Adrenal gland (tissue), 9 donors: ENCODE measurements at regions not wholly inside any gene's neighbourhood (a gene's known extent, or its start where the extent isn't known, plus 50 kb on each side); places are given as distances from the start of the nearest gene placed in this dataset.

Experiments used
- DNase-seq, 7 donors: peaks; one replicate each; pipeline ENCODE4 v3.0.0-alpha.2; 2019 to 2020
- H3K27ac ChIP-seq, 5 donors: fragments of 200-600 bp; sonication (generic) in 4 of 5; 1 replicate in 3 of 5; 2 replicates in 2 of 5; pipeline versions ENCODE4 v1.5.1 to v1.8.0; 2016 to 2020; ENCODE audit warnings: mild to moderate bottlenecking in 1 of 5
- H3K27me3 ChIP-seq: fragments of 200-600 bp; 2 replicates; pipeline ENCODE4 v1.8.0; 2021
- H3K36me3 ChIP-seq, 2 donors: fragments of 200-600 bp; replicated peaks in 1 of 2; 1 replicate in 1 of 2; 2 replicates in 1 of 2; pipeline versions ENCODE4 v1.5.1 to v1.8.0; 2018 to 2022
- H3K4me1 ChIP-seq, 2 donors: fragments of 200-600 bp; replicated peaks in 1 of 2; 1 replicate in 1 of 2; 2 replicates in 1 of 2; pipeline versions ENCODE4 v1.5.1 to v1.8.0; 2018 to 2021
- H3K4me3 ChIP-seq, 4 donors: fragments of 200-600 bp; sonication (generic) in 3 of 4; one replicate each; pipeline ENCODE4 v1.5.1; 2016 to 2018
- H3K9me3 ChIP-seq, 3 donors: fragments of 200-600 bp; sonication (generic) in 1 of 3; replicated peaks in 1 of 3; 1 replicate in 2 of 3; 2 replicates in 1 of 3; pipeline versions ENCODE4 v1.5.1 to v1.8.0; 2016 to 2021
- CTCF ChIP-seq, 6 experiments: fragments of 450-650 bp in 4 of 6; fragments of 200-600 bp in 2 of 6; sonication (generic) in 1 of 6; IDR thresholded peaks; 1 replicate in 5 of 6; 2 replicates in 1 of 6; pipeline versions ENCODE4 v1.5.1 to v1.8.0; 2016 to 2021; ENCODE audit warnings: antibody characterized with exemption in 6 of 6, mild to moderate bottlenecking in 2 of 6, moderate library complexity in 1 of 6
- POLR2A ChIP-seq, 2 donors: fragments of 450-650 bp; IDR thresholded peaks; one replicate each; pipeline ENCODE4 v1.6.1; 2017; ENCODE audit warnings: antibody characterized with exemption in 2 of 2, mild to moderate bottlenecking in 2 of 2, moderate library complexity in 1 of 2
- WGBS, 4 donors: extraction: QIAGEN DNeasy Blood & Tissue Kit in 2 of 4; methylation state at CpG; one replicate each; pipeline versions ENCODE4 v1.1.5 to v1.1.7; 2013 to 2017; 5-methylcytosine and 5-hydroxymethylcytosine counted together
- intact Hi-C, 2 donors: fragments of 100-400 bp; cut with DNase I; formaldehyde crosslinking; loops; one replicate each; pipeline versions ENCODE4 v1.14.1 to v1.15.0; 2022 to 2023
- donor health status: healthy with polysubstance abuse.
- donor health status: Bipolar disorder and iron deficiency.
- donor health status: DM: yes; HTN: yes; CAD: no.
- donor health status: DM: no; HTN: no; CAD: no.
- donor health status: DM: no; HTN: no; CAD: no.

DNA sequence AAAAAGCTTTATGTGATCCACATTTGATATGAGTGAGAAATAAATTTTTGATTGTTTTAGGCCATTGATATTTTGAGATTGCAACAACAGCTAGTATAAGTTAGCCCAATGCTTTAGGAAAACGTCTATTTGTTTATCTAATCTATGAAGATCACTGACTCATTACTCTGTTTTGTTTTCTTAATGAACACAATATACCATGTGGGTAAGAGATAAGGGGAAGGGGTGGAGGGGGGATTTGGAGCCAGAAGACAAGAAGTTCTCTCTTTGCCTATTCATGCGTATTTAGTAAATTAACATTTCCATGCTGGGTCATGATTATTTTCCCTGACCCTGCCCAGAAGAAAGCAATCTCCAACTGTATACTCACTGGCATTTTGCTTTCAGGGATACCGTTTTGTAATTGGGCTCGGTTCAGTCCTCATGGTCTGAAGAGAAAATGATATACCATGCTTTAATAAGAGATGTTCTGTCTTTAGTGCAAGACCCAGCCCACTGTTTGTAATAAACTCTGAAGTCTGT is 359.5 kb upstream of the NPSR1 start:
- TF ChIP-seq POLR2A (IDR thresholded peaks at IDR 0.05) (no peak), CTCF (IDR thresholded peaks at IDR 0.05) (no peak)
- 53 to 60% (median 56%) methylated on average over 4 of the region's 4 CpGs for WGBS, 4 donors
- H3K27ac ChIP-seq: no peak overlapping the region
- no peak for DNase-seq
- no peaks in the 10 kb centered on the region for H3K36me3 ChIP-seq
- no peak overlapping the region for H3K4me3 ChIP-seq
- no peaks in the 10 kb centered on the region for H3K27me3 ChIP-seq
- no peaks in the 10 kb centered on the region for H3K9me3 ChIP-seq
- intact Hi-C loops: no loop called here
- H3K4me1 ChIP-seq: no peaks in the 10 kb centered on the region

GRCh38 chr7:34299066-34299465 is 359.0 kb upstream of the NPSR1 start:
- WGBS, 4 donors: 63 to 83% (median 75%) methylated on average over 4 of the region's 4 CpGs

GRCh38 chr7:34307540-34307939 is 350.5 kb upstream of the NPSR1 start:
- intact Hi-C loops: no loop called here

More at GRCh38 chr7:34299066-34299465, 359.0 kb upstream of the NPSR1 start:
- Histone ChIP-seq H3K27ac (no peak overlapping the region), H3K27me3 (no peaks in the 10 kb centered on the region), H3K9me3 (no peaks in the 10 kb centered on the region), H3K36me3 (no peaks in the 10 kb centered on the region), H3K4me3 (no peak overlapping the region), H3K4me1 (no peaks in the 10 kb centered on the region)
- intact Hi-C loops: no loop called here
- TF ChIP-seq CTCF (IDR thresholded peaks at IDR 0.05) (no peak), POLR2A (IDR thresholded peaks at IDR 0.05) (no peak)
- DNase-seq: no peak

GRCh38 chr7:34308595-34308994 is 349.4 kb upstream of the NPSR1 start:
- Histone ChIP-seq H3K9me3 (no peaks in the 10 kb centered on the region), H3K27ac (no peak overlapping the region), H3K36me3 (no peaks in the 10 kb centered on the region), H3K27me3 (no peaks in the 10 kb centered on the region), H3K4me1 (no peaks in the 10 kb centered on the region), H3K4me3 (no peak overlapping the region)
- DNase-seq: no peak
- intact Hi-C loops: no loop called here
- 85 to 91% (median 89%) methylated on average over 8 of the region's 8 CpGs for WGBS, 4 donors
- TF ChIP-seq POLR2A (IDR thresholded peaks at IDR 0.05): no peak
- TF ChIP-seq CTCF (IDR thresholded peaks at IDR 0.05): no peak

More at GRCh38 chr7:34307540-34307939, 350.5 kb upstream of the NPSR1 start:
- no peaks in the 10 kb centered on the region for H3K4me1 ChIP-seq
- H3K9me3 ChIP-seq: no peaks in the 10 kb centered on the region
- WGBS, 4 donors: 46 to 57% (median 52%) methylated on average over 1 of the region's 1 CpG
- H3K36me3 ChIP-seq: no peaks in the 10 kb centered on the region
- H3K27ac ChIP-seq: no peak overlapping the region
- H3K4me3 ChIP-seq: no peak overlapping the region
- TF ChIP-seq POLR2A (IDR thresholded peaks at IDR 0.05) (no peak), CTCF (IDR thresholded peaks at IDR 0.05) (no peak)
- no peaks in the 10 kb centered on the region for H3K27me3 ChIP-seq
- DNase-seq: no peak
